Sigmoid colon (tissue), 4 donors: ENCODE measurements at regions not wholly inside any gene's neighbourhood (a gene's known extent, or its start where the extent isn't known, plus 50 kb on each side); places are given as distances from the start of the nearest gene placed in this dataset.

ENCODE experiments used
- EP300 ChIP-seq, 4 donors: sonication (generic); formaldehyde crosslinking; IDR thresholded peaks; one replicate each; pipeline ENCODE4 v1.6.1; 2017; ENCODE audit warnings: antibody characterized with exemption in 4 of 4
- POLR2A ChIP-seq, 2 donors: fragments of 450-650 bp; IDR thresholded peaks; one replicate each; pipeline ENCODE4 v1.6.1; 2016; ENCODE audit warnings: antibody characterized with exemption in 2 of 2, mild to moderate bottlenecking in 2 of 2, moderate library complexity in 2 of 2
- TF ChIP-seq, protein P1 (sequence below), 4 experiments: fragments of 450-650 bp in 3 of 4; fragments of 200-600 bp in 1 of 4; IDR thresholded peaks; one replicate each; pipeline ENCODE4 v1.5.1; 2016 to 2019; ENCODE audit warnings: antibody characterized with exemption in 4 of 4, mild to moderate bottlenecking in 3 of 4, moderate library complexity in 2 of 4

DNA sequence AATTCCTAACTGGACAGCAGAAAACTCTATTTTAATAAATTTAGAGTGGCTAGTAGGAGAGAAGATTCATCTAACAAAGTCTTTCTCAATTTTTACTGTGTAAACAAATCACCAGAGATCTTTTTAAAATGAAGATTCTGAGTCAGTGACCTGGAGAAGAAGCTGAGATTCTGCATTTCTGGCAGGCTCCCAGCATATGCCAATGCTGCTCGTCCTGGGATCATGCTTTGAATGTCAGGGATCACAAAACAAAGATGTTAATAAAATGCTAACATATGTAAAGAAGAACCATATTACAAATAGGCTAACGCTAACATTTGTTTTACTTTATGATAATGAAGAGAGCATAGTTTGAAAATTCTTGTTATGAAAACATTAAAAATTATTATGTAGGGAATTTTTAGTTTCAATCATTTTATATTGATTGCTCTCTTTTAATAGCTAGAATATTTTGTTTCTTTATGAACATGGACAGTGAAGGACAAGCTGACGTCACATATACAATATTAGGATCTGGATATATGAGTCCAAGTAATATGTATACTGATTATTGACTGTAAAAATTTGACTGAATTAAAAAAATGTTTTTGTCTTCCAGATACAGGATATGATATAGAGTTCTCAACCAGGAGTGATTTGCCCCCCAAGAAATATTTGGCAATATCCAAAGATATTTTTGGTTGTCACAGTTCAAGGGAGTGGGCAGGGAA, 160.8 kb upstream of the GPR149 start:
- TF ChIP-seq EP300 (IDR thresholded peaks at IDR 0.05) (no peak), POLR2A (IDR thresholded peaks at IDR 0.05) (no peak)
- TF ChIP-seq, protein P1, sequence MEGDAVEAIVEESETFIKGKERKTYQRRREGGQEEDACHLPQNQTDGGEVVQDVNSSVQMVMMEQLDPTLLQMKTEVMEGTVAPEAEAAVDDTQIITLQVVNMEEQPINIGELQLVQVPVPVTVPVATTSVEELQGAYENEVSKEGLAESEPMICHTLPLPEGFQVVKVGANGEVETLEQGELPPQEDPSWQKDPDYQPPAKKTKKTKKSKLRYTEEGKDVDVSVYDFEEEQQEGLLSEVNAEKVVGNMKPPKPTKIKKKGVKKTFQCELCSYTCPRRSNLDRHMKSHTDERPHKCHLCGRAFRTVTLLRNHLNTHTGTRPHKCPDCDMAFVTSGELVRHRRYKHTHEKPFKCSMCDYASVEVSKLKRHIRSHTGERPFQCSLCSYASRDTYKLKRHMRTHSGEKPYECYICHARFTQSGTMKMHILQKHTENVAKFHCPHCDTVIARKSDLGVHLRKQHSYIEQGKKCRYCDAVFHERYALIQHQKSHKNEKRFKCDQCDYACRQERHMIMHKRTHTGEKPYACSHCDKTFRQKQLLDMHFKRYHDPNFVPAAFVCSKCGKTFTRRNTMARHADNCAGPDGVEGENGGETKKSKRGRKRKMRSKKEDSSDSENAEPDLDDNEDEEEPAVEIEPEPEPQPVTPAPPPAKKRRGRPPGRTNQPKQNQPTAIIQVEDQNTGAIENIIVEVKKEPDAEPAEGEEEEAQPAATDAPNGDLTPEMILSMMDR (IDR thresholded peaks at IDR 0.05), result no peak
